AG10803 (cell line): ENCODE measurements at regions not wholly inside any gene's neighbourhood (a gene's known extent, or its start where the extent isn't known, plus 50 kb on each side); places are given as distances from the start of the nearest gene placed in this dataset.
"Not testable (repeated sequence)": the region's sequence is repeated elsewhere in the genome, so short reads cannot be mapped to it uniquely, and the experiment has no call there.

Experiments
- DNase-seq: peaks from one replicate; pipeline ENCODE4 v3.0.0; 2010; ENCODE audit warnings: low read depth
- H3K4me3 ChIP-seq: 2 replicates; pipeline ENCODE4 v1.5.1; 2011; ENCODE audit warnings: mild to moderate bottlenecking, low read length, control low read depth
- CTCF ChIP-seq: conservative IDR thresholded peaks from 2 replicates; pipeline ENCODE4 v1.5.1; 2011; ENCODE audit warnings: mild to moderate bottlenecking, low read length, control low read depth, inconsistent platforms

DNA sequence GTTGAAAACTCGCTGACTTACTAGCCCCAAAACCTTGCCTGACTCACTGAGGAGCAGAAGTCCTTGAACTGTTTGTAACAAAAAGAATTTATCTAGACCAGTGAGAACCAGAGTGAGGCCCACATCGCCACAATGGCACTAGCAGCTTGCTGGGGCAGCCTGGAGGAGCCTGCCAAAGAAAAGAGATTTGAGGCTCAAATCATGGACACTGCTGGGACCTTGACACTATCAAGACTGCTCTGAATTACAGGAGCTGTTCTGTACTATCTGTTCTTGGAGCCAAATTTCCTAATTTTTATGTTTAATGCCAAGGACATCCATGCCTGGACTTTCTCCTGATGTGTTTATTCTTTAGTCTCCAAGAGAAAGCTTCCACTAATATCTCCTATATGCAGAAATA lies 82.0 kb upstream of the JCAD start:
- no peak overlapping the region for H3K4me3 ChIP-seq
- no peak for DNase-seq
- TF ChIP-seq CTCF, result no peak

GRCh38 chr10:30134171-30134945 lies 75.0 kb upstream of the JCAD start:
- H3K4me3 ChIP-seq, result no peak overlapping the region
- no peak for TF ChIP-seq CTCF
- no peak for DNase-seq

DNA sequence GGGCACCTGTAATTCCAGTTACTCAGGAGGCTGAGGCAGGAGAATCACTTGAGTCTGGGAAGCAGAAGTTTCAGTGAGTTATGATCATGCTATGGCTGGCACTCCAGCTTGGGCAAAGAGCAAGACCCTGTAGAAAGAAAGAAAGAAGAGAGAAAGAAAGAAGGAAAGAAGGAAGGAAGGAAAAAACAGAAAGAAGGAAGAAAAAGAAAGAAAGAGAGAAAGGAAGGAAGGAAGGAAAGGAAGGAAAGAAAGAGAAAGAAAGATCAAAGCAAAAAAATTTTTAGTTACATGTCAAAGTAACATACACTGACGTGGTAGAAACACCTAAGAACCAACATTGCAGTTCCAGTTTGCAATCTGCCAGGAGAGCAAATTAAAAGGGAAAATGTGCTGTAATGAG lies 73.8 kb upstream of the JCAD start:
- no peak for TF ChIP-seq CTCF
- no peak for DNase-seq
- no peak overlapping the region for H3K4me3 ChIP-seq

DNA sequence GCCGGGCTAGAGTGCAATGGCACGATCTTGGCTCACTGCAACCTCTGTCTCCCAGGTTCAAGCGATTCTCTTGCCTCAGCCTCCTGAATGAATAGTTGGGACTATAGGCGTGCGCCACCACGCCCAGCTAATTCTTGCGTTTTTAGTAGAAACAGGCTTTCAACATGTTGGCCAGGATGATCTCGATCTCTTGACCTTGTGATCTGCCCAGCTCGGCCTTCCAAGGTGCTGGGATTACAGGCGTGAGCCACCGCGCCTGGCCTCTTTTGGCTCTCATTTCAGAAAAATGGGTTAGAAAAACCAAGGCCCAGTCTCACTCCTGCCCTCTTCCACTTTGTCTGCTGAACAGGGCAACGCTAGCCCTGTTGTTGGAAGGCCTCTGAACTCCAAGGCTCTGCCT lies 72.0 kb upstream of the JCAD start:
- not testable (repeated sequence) for H3K4me3 ChIP-seq, DNase-seq

GRCh38 chr10:30129326-30129725 lies 69.9 kb upstream of the JCAD start:
- not testable (repeated sequence) for H3K4me3 ChIP-seq, DNase-seq

- no peak for TF ChIP-seq CTCF
Measured at GRCh38 chr10:30127120-30127541, 67.7 kb upstream of the JCAD start.

GRCh38 chr10:30125496-30125895 lies 66.1 kb upstream of the JCAD start:
- no peak for TF ChIP-seq CTCF
- DNase-seq, result peak; percentile 44
- H3K4me3 ChIP-seq, result no peak overlapping the region

More at GRCh38 chr10:30127120-30127541, 67.7 kb upstream of the JCAD start:
- H3K4me3 ChIP-seq, result no peak overlapping the region
- DNase-seq, result peak; percentile 94

DNA sequence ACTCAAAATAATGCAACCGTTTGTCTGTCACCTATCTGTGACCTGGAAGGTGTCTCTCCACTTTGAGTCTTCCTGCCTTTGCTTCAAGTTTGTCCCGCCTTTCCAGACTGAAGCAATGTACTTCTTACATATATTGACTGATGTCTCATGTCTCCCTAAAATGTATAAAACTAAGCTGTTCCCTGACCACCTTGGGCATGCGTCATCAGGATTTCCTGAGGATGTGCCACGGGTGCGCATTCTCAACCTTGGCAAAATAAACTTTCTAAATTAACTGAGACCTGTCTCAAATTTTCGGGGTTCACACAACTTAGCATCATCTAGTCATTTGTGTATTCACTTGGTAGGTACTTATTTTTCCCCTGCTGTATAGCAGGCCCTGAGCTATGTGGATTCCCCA lies 65.3 kb upstream of the JCAD start:
- no peak overlapping the region for H3K4me3 ChIP-seq
- no peak for TF ChIP-seq CTCF
- DNase-seq, result no peak
